Stimulated activated effector memory CD8-positive, alpha-beta T cell treated with anti-CD3 and anti-CD28 coated beads, Interleukin-12 subunit alpha, Interleukin-12 subunit beta, amount 100 ng/mL, for 72 hours (primary cell): ENCODE measurements at regions not wholly inside any gene's neighbourhood (a gene's known extent, or its start where the extent isn't known, plus 50 kb on each side); places are given as distances from the start of the nearest gene placed in this dataset.
"Not testable (repeated sequence)": the region's sequence is repeated elsewhere in the genome, so short reads cannot be mapped to it uniquely, and the experiment has no call there.

Experiments used
- ATAC-seq: fragments of 150-1000 bp; cut with Tn5 transposase; 2 replicates; pipeline ENCODE4 v1.10.0; 2021
- DNase-seq, 2 donors: peaks; one replicate each; pipeline ENCODE4 v3.0.0; 2021 to 2022; ENCODE audit warnings: low spot score in 2 of 2
- H3K27ac Mint-ChIP-seq: one replicate; pipeline ENCODE4 v1.8.0; 2022; ENCODE audit warnings: mild to moderate bottlenecking, mixed read lengths
- H3K36me3 Mint-ChIP-seq: one replicate; pipeline ENCODE4 v1.8.0; 2022; ENCODE audit warnings: mild to moderate bottlenecking, mixed read lengths
- H3K4me1 Mint-ChIP-seq: one replicate; pipeline ENCODE4 v1.8.0; 2022; ENCODE audit warnings: mixed read lengths
- H3K4me3 Mint-ChIP-seq: one replicate; pipeline ENCODE4 v1.8.0; 2022; ENCODE audit warnings: mild to moderate bottlenecking, mixed read lengths
- H3K9me3 Mint-ChIP-seq: one replicate; pipeline ENCODE4 v1.8.0; 2022; ENCODE audit warnings: mixed read lengths

DNA sequence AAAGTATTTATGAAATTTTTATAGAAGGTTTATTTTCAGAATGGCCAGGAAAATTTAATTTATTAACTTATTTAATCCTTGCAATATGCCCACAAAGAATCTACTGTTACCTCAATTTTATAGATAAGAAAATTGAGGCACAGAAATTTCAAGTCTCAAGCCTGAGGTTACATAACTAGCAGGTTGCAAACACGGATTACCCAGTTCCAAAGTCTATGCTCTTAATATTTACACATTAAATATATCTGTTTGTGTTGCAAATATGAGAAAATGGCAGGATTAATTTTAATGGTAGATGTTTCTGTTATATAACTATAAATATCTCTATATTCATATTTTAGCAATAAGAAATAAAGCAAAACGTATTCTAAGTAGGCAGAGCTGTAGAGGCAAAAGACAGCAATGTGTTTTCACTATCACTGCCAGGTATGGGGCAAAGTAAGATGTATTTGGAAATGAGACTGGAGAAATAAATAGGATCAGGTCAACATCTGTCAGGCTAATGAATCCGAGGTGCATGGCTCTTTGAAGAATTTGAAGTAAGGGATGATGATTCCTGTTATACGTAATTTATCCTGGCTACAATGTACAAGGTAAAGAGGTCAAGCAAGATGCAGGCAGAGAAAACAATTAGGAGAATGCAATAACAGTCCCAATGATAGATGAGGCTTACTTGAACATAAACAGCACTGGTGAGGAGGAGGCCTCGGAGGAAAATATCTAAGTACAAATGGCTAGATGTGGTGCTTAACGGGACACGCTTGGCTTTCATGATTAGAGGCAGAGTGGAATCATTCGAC, 354.1 kb upstream of the VSTM2A start:
- Mint-ChIP-seq H3K9me3 (peaks cover 14% of the 10 kb centered on the region), H3K27ac (no peak overlapping the region), H3K4me1 (no peaks in the 10 kb centered on the region), H3K36me3 (no peaks in the 10 kb centered on the region), H3K4me3 (no peak overlapping the region)
- no peak for ATAC-seq
- DNase-seq, result no peak

DNA sequence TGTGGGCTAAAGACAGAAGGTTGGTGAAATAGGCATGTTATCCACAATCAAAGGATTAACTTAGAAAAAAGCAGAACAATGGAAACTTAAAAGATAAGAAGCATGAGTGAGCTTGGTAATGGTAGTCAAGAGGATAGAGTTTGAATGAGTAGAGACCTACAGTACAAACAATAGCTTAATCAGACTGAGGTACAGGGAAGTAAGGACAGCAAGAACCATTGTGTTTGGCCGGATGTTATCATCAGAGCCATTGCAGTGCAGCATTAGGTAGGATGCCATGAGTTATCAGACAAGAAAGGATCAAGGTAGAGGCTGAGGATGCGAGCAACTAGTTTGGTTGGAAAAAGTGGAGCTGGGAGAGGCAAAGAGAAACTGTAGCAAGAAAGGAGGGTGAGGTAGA, 353.3 kb upstream of the VSTM2A start:
- no peak overlapping the region for H3K27ac Mint-ChIP-seq
- no peak for ATAC-seq
- no peaks in the 10 kb centered on the region for H3K4me1 Mint-ChIP-seq
- H3K4me3 Mint-ChIP-seq, result no peak overlapping the region
- H3K9me3 Mint-ChIP-seq, result peaks cover 20% of the 10 kb centered on the region
- no peak for DNase-seq
- H3K36me3 Mint-ChIP-seq, result no peaks in the 10 kb centered on the region

DNA sequence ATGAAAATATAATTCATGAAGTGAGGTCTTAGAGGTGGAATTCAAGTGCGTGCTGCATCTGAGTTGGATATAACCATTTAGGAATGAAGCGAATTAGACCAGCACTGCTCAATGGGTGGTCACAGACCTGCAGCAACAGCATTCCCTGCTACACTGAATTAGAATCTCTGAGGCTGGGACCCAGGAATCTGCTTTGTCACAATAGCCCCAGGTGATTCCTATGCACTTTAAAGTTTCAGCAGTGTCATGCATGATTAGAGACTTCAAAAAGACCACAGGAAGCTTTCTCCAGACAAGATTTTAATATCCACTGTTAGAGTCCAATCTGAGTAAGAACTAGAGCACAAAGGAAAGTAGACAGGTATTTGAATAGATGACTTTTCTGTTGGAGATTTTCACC, 352.8 kb upstream of the VSTM2A start:
- H3K4me1 Mint-ChIP-seq, result no peaks in the 10 kb centered on the region
- no peak overlapping the region for H3K27ac Mint-ChIP-seq
- no peaks in the 10 kb centered on the region for H3K36me3 Mint-ChIP-seq
- H3K9me3 Mint-ChIP-seq, result peaks cover 18% of the 10 kb centered on the region
- no peak for ATAC-seq
- no peak for DNase-seq
- no peak overlapping the region for H3K4me3 Mint-ChIP-seq

DNA sequence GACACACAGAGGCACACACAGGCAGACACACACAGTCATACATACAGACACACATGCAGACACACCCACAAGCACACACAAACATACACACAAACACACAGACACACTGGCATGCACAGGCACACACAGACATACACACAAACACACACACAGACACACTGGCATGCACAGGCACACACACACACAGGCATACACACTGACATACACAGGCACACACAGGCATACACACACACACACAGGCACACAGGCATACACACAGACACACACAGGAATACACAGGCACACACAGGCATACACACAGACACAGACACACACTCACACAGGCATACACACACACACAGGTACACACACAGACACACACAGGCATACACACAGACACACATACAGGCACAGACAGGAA, 340.7 kb upstream of the VSTM2A start:
- Mint-ChIP-seq H3K4me1 (no peaks in the 10 kb centered on the region), H3K27ac (no peak overlapping the region), H3K4me3 (no peak overlapping the region), H3K9me3 (peaks cover 17% of the 10 kb centered on the region), H3K36me3 (no peaks in the 10 kb centered on the region)
- ATAC-seq (no peak), DNase-seq (no peak)

DNA sequence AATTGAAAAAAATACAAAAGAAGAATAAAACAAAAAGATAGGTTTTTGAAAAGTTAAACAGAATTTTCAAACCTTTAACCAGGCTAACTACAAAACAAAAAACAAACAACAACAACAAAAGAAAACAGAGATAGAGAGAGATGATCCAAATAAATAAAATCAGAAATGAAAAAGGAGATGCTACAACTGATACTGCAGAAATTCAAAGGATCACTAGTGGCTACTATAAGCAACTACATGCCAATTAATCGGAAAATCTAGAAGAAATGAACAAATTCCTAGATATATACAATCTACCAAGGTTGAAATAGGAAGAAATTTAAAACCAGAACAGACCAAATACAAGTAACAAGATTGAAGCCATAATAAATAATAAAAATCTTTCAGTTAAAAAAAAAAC, 326.8 kb upstream of the VSTM2A start:
- ATAC-seq, result no peak
- no peak for DNase-seq
- Mint-ChIP-seq H3K36me3 (no peaks in the 10 kb centered on the region), H3K27ac (no peak overlapping the region), H3K4me3 (no peak overlapping the region), H3K4me1 (no peaks in the 10 kb centered on the region), H3K9me3 (peaks cover 39% of the 10 kb centered on the region)

DNA sequence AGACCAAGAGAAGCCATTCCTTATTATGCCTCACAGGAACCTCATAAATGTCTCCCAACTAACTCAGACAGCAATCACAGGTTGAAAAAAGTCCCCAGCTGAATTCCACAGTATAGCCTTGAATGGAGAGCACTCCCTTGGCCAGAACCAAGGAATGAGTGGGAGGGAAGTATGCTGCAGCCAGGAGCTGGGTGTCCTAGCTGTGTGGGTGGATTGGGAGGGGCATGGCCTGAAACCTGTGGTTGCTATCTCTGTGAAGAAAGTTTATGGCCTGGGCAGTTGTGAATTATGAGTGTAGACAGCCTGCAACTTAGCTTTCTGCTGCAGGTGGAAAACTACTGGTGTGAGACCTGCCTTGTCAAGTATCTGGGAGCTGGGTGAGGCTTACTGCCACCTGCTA, 316.1 kb upstream of the VSTM2A start:
- H3K27ac Mint-ChIP-seq, H3K4me1 Mint-ChIP-seq, DNase-seq, H3K36me3 Mint-ChIP-seq, H3K9me3 Mint-ChIP-seq, ATAC-seq, H3K4me3 Mint-ChIP-seq: not testable (repeated sequence)

DNA sequence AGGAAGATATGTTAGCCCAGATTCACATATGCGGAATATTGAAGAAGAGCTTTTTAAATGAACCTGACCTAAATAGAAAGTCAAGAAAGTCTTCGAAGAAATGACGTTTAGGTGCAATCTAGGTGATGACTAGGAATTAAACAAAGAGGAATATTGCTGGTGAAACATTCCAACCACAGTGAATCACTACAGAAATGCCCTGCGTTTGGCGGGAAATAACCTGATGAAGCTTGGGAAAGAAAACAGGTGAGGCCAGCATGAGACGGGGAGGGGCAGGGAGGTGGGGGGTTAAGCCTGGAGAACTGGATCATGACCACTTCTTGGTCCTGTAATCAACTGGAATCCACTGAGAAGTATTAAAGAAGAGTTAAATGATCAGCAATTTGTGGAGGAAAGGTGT, 299.4 kb upstream of the VSTM2A start:
- no peaks in the 10 kb centered on the region for H3K4me1 Mint-ChIP-seq
- ATAC-seq, result no peak

DNA sequence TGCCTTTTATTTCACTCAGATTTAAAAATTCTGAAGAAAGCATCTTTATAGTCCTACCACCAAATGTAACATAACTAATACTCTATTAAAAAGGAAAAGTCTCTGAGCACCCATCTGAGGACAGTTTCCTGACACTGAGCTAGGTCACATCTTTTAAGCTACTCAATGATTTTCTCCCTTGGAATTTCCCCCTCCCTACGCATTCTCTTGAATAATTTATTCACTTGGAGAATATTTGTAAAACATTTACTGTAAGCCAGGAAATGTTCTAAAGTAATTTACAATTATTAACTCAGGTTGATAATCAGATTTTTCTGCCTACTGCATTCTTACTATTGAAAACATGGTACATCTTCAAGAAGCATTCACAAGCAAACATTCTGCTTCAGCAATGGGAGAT, 297.2 kb upstream of the VSTM2A start:
- DNase-seq (no peak), ATAC-seq (no peak)
- Mint-ChIP-seq H3K9me3 (peaks cover 31% of the 10 kb centered on the region), H3K4me3 (no peak overlapping the region), H3K27ac (no peak overlapping the region), H3K36me3 (no peaks in the 10 kb centered on the region), H3K4me1 (no peaks in the 10 kb centered on the region)

More for the DNA sequence above, 299.4 kb upstream of the VSTM2A start:
- Mint-ChIP-seq H3K36me3 (no peaks in the 10 kb centered on the region), H3K4me3 (no peak overlapping the region), H3K27ac (no peak overlapping the region), H3K9me3 (peaks cover 32% of the 10 kb centered on the region)
- no peak for DNase-seq

DNA sequence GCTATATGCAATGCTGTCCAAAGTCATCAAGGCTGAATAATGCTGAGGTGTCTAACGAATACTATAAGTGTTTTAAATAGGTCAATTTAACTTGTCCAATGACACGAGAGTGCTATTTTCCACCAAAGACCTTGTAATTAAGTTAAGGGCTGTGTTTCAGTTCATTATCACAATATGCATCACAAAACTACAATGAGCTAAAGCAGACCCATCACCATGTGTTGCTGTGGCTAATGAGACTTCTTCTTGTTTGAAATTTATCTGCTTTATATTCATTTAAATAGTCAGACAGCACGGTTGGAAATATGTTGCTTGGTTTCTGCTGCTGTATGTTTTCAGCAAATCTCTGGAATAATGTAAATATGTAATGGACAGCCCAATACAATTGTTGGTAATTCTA, 292.5 kb upstream of the VSTM2A start:
- Mint-ChIP-seq H3K27ac (no peak overlapping the region), H3K4me1 (no peaks in the 10 kb centered on the region), H3K9me3 (peaks cover 22% of the 10 kb centered on the region), H3K4me3 (no peak overlapping the region), H3K36me3 (no peaks in the 10 kb centered on the region)
- ATAC-seq, result no peak
- DNase-seq, result no peak

DNA sequence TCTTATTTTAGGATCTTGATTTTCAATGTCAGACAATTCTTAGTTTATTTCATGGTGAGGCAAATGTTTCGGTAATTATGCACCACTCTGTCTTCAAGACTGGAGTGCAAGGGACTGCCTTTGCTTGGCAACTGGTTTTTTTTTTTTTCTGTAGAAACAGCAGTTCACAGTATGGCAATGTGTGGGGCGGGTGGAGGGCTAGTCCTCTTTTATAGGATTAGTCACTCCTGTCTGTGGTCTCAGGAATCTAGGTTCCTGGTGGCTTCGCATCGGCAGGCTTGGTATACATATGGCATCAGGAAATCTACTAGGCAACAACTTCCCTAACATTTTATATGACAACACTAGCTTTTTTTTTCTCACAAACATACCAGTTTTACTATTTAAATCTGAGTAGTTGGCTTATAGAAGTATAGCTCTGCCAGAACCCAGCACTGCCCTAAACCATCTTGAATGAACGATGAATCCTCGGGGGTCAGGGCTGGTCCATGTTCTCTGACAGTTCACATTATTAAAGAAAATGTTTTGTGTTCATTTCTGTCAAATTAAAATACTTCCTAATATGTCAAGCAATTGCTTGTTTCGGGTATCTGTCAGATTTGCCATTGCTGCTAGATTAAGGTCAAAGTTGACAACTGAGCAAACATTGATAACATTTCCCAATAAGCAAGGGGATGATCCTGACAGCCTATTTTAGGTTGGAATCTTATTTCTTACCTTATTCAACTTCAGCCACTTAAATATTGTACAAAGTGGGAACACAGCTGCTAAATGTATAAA, 289.7 kb upstream of the VSTM2A start:
- peaks cover 10% of the 10 kb centered on the region for H3K9me3 Mint-ChIP-seq
- no peak overlapping the region for H3K27ac Mint-ChIP-seq
- H3K36me3 Mint-ChIP-seq, result no peaks in the 10 kb centered on the region
- no peak overlapping the region for H3K4me3 Mint-ChIP-seq
- no peaks in the 10 kb centered on the region for H3K4me1 Mint-ChIP-seq
- DNase-seq (no peak), ATAC-seq (no peak)

DNA sequence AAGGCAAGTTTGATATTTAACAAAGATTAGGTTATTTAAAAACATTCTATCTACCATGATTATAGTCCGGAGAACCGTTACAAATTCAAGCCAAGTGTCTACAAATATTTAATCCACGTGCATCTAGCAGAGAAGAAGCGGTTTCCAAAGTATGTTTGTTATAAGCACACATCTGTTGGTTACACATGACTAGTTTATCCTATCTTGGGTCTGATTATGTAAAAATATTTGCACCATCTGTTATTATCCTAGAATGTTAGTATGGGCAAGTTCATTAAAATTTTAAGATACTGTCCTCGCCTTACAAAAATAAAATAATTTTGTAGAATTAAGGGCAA, 289.2 kb upstream of the VSTM2A start:
- no peaks in the 10 kb centered on the region for H3K36me3 Mint-ChIP-seq
- no peak overlapping the region for H3K4me3 Mint-ChIP-seq
- no peaks in the 10 kb centered on the region for H3K4me1 Mint-ChIP-seq
- H3K27ac Mint-ChIP-seq, result no peak overlapping the region
- DNase-seq (no peak), ATAC-seq (no peak)
- peaks cover 14% of the 10 kb centered on the region for H3K9me3 Mint-ChIP-seq

DNA sequence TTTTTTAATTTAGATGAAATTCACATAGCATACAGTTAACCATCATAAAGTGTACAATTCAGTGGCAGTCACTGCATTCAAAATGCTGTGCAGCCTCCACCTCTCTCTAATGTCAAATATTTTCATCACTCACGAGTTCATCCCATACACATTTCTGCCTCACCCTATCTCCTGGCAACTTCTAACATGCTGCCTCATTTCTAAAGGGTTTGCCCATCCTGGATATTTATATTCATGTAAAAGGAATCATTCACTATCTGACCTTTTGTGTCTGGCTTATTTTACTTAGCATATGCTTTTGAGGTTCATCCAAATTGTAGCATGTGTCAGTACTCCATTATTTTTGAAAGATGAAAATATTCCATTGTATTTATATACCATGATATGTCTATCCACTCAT, 286.9 kb upstream of the VSTM2A start:
- H3K9me3 Mint-ChIP-seq, result peaks cover 10% of the 10 kb centered on the region
- ATAC-seq (no peak), DNase-seq (no peak)
- H3K36me3 Mint-ChIP-seq, result no peaks in the 10 kb centered on the region
- H3K4me3 Mint-ChIP-seq, result no peak overlapping the region
- H3K27ac Mint-ChIP-seq, result no peak overlapping the region
- H3K4me1 Mint-ChIP-seq, result no peaks in the 10 kb centered on the region

DNA sequence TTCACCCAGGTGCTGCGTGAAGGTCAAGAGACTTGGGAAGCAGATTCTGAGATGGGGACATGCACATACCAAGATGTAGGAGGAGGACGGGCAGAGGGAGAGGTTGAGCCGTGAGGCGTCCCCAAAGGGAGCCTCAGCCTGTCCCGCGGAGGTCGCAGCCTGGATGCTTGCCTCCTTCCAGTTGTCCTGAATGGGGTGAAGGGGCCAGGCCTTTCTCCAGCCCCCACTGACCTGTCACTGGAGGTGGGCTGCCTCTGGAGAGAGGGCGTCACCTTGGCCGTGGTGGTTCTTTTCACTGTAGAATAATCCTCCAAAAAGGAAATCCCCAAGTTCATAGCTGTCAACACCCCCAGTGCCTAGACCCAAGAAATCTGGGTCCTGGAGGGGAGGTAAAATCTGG, 283.0 kb upstream of the VSTM2A start:
- Mint-ChIP-seq H3K36me3 (no peaks in the 10 kb centered on the region), H3K9me3 (peaks cover 8% of the 10 kb centered on the region), H3K4me3 (no peak overlapping the region), H3K27ac (no peak overlapping the region), H3K4me1 (no peaks in the 10 kb centered on the region)
- ATAC-seq (no peak), DNase-seq (no peak)

DNA sequence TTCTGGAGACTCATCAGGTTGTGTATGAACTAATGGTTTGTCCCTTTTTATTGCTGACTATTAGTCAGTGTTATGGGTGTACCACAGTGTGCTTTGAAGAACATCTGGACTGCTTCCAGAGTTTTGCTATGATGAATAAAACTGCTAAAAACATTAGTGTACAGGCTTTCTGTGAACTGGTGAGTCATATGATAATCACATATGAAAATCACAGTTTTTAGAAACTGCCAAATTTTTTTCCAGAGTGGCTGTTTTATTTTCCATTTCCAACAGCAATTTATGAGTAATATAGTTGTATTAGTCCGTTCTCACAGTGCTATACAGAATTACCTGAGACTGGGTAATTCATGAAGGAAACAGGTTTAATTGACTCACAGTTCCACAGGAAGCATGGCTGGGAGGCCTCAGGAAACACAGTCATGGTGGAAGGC, 281.2 kb upstream of the VSTM2A start:
- H3K9me3 Mint-ChIP-seq, result peaks cover 12% of the 10 kb centered on the region
- H3K27ac Mint-ChIP-seq, result no peak overlapping the region
- H3K36me3 Mint-ChIP-seq, result no peaks in the 10 kb centered on the region
- no peak for DNase-seq
- H3K4me3 Mint-ChIP-seq, result no peak overlapping the region
- no peak for ATAC-seq
- no peaks in the 10 kb centered on the region for H3K4me1 Mint-ChIP-seq

DNA sequence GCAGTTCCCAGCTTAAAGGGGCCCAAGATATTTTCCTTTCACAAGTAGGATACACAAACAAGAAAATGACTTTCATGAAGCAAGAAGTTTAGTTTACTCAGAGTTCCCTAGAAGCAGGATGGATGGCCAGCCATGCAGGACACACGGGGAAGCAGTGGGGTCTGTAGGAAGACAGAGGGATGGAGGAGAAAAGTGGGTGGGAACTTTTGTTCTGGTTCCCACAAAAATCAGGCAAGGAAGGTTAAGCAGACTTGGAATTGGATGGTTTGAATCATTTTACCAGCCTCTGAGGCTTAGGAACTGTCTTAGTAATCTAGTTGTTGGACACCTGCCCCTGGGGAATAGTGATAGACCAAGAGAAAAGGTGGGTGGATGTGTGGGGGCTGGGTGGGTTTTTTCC, 263.3 kb upstream of the VSTM2A start:
- no peak for DNase-seq
- ATAC-seq, result no peak
- Mint-ChIP-seq H3K36me3 (no peaks in the 10 kb centered on the region), H3K27ac (no peak overlapping the region), H3K4me1 (no peaks in the 10 kb centered on the region), H3K9me3 (peaks cover 21% of the 10 kb centered on the region), H3K4me3 (no peak overlapping the region)

DNA sequence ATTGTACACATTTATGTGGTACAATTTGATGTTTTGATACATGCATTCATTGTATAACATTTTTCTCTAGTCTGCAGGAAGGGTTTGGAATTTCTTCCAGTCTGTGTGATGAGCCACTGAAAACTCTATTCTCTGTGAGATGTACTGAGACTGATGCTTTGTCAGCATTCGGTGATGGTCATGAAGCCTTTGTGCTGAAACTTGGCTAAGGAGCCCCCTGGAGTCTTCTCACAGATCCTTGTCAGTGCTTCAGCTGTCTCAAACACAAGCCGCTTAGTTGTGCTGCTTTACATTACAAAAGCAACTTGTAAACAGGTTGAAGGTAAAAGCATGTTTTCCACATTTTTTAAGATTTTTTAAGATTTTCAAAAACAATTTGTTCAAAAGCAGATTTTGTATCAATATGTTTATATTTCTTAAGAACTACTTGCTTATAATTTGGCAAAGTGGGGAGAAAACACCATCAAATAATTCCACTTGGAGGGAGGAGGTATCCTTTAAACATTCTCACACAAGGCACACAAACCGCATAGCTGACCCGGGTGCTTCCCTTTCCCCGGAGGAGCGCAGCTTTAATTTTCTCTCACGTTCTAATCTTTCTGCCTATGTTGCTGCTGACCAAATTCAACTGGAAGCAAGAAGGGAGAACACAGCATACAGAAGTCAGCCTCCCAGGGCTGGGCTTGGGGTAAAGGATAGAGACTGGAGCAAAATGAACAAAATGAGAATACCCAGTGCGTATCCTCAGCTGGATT, 249.8 kb upstream of the VSTM2A start:
- Mint-ChIP-seq H3K4me1 (no peaks in the 10 kb centered on the region), H3K36me3 (no peaks in the 10 kb centered on the region), H3K9me3 (peaks cover 20% of the 10 kb centered on the region), H3K4me3 (no peak overlapping the region), H3K27ac (no peak overlapping the region)
- ATAC-seq, result no peak
- no peak for DNase-seq
